ELF-1 (cell line): ENCODE measurements at regions not wholly inside any gene's neighbourhood (a gene's known extent, or its start where the extent isn't known, plus 50 kb on each side); places are given as distances from the start of the nearest gene placed in this dataset.

Source experiments
- DNase-seq: peaks from one replicate; pipeline ENCODE4 v3.0.0-alpha.2; 2016; ENCODE audit warnings: low read depth, low spot score

DNA sequence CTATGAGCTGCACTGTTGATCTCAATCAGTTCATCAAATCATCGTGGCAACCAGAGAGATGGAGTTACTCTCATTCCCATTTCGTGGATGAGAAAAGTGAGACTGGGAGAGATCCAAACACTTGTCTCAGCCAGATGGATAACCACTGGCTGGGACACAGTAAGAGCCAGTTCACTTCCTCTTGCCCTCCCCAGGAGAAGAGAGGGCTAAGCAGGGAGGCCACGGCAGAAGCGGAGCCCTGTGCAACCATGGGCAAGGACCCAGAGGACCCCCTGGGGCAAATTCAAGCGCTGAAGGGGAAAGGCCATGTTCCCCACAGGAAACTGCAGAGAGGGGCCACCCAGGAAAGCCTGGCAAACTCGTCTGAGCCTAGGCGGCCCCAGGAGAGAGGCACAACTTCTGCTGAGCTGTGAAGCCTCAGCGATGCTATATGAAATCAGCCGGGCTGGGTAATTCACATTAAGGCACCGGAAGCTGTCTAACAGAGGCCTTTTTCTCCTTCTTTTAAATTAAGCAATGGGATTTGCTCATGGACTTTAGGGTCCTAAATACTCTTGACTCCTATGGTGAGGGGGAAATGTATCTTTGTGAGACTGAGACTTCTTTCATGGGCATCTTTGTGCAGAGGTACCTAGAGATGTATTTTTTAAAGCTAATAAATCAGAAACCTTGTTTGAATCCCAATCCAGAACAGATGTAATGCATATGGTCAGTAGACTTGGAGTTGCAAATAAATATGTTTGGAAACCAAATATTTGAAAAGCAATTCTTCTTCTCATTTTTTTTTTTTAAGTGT is 137.1 kb upstream of the SMIM23 start:
- DNase-seq = no peak

DNA sequence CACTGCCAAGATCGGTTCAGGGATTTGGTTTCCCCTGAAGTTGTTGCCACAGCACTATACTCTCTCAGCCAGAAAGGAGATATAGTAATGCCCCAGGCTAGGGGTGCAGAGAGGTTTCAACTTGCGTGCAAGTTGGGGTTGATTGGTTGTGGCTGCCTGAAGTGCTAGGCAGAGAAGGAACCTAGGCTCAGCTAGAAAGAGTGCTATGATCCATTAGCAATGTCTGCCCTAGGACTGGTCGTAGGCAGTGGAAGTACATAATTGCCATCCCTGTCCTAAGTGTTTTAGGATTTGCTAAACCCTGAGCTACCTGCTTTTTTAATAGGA is 136.6 kb upstream of the SMIM23 start:
- DNase-seq = no peak

- DNase-seq = no peak
Observed at GRCh38 chr5:171650597-171650996, 135.0 kb upstream of the SMIM23 start.

DNA sequence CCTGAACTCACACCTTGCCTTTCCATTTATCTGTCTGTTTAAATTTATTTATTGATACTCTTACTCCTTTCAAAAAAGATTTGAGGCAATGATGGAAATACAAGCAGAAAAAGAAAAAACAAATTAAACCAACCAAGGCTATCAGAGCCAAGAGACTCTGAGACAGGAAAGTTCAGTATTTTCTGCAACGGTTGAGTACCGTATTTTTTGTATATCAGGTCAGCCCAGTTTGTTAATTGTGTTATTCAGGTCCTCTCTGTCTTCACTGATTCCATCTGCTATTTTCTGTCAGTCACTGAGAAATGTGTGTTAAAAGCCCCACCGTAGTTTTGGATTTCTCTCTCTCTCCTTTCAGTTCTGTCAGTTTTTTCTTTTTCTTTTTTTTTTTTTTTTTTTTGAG is 134.5 kb upstream of the SMIM23 start:
- no peak for DNase-seq

DNA sequence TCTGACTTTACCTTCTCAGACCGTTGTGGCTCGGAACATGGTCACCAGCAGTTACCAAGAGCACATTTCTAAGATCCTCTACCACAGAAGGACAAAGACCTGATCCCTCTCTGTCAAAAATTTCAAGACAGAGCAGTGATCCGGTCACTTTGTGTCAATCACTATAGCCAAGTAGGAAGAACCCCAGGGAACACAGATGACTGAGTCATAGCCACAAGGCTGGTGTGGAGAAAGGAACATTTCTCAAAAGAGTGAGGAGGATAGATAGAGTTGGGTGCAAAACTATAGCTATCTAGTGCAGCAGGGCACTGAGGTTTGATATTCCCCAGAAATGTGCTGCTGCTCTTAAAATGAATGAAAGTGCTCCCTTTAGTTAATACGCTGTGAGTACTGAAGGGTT is 130.7 kb upstream of the SMIM23 start:
- DNase-seq = no peak

GRCh38 chr5:171657473-171657872 is 128.1 kb upstream of the SMIM23 start:
- peak; percentile 23 for DNase-seq

- DNase-seq = no peak
Observed at GRCh38 chr5:171659896-171660295, 125.7 kb upstream of the SMIM23 start.

DNA sequence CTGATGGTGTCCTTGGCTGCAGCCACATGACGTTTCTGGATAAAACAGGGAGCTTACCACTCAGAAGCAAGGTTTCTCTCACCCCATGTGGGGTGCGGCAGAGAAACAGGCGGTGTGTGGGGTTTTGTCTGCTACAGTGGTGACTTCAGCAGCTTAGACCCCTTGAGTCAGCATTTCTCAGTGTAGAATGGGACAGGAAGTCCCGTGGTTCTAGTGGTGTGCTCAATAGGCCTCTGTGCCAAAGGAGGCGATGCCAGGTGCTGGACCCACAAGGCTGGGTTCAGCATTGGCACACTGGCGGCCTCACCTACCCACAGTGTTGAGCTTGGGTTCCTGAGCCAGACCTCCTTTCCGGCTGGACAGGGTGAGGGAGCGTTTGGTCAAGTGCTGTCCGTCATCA is 125.2 kb upstream of the SMIM23 start:
- DNase-seq = no peak

GRCh38 chr5:171661143-171661542 is 124.5 kb upstream of the SMIM23 start:
- no peak for DNase-seq

GRCh38 chr5:171663311-171664085 is 122.1 kb upstream of the SMIM23 start:
- no peak for DNase-seq

DNA sequence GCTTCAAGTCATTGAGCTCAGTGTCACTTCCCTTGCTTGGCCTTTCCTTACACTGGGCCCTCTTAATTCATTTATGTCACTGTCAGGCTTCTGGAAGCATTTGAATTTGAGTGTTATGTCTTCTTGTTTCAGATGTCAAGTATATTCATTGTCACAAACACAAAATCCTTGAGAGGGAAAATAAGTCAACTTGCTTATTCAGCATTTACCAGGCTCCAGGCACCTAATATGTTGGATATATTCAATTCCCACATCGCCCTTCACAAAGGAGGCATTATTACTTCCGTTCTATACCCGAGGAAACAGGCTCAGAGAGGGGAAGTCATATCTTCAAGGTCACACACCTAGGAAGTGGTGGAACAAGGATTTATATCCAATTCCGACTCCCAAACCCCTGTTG is 121.1 kb upstream of the SMIM23 start:
- DNase-seq = no peak

DNA sequence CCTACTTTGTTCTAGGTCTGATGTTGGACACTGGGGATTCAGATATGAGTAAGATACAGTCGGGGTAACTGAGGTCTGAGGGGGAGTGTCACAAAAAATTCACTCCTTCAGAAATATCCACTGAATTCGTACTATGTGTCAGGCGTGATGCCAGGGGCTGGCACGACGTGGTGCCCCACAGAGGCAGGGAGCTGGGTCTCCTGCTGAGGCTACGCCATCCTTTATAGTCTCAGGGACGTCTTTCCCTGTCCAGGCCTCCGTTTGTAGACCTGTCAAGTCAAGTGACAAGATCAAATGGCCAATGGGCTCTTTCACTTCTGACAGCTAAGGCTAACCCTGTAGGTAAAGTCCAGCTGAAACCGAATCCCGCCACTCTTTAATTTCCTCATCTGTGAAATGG is 118.8 kb upstream of the SMIM23 start:
- no peak for DNase-seq

- peak; percentile 97 for DNase-seq
Observed at GRCh38 chr5:171667341-171668096, 118.1 kb upstream of the SMIM23 start.

- no peak for DNase-seq
Observed at GRCh38 chr5:171668097-171668412, 117.6 kb upstream of the SMIM23 start.

DNA sequence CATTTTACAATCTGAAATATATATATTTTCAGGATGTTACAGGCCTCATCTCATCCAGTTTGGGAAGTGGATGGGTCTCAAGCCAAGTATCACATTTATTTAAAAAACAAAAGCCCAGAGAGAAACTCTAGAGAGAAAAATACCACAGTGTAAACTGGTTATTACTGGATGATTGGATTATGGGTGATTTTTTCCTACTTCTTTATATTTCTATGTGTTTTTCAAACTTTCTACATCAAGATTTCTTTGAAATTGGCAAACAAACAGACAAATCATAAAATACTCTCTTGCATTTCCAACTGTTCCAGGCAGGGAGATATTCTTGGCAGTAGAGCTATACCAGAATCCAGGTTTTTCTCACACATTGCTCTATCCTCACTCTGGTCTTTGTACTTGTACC is 116.0 kb upstream of the SMIM23 start:
- DNase-seq = no peak

GRCh38 chr5:171672556-171672955 is 113.1 kb upstream of the SMIM23 start:
- DNase-seq = no peak

GRCh38 chr5:171673328-171673727 is 112.3 kb upstream of the SMIM23 start:
- no peak for DNase-seq

GRCh38 chr5:171673840-171674239 is 111.8 kb upstream of the SMIM23 start:
- DNase-seq = no peak

GRCh38 chr5:171675511-171675910 is 110.1 kb upstream of the SMIM23 start:
- DNase-seq = no peak

DNA sequence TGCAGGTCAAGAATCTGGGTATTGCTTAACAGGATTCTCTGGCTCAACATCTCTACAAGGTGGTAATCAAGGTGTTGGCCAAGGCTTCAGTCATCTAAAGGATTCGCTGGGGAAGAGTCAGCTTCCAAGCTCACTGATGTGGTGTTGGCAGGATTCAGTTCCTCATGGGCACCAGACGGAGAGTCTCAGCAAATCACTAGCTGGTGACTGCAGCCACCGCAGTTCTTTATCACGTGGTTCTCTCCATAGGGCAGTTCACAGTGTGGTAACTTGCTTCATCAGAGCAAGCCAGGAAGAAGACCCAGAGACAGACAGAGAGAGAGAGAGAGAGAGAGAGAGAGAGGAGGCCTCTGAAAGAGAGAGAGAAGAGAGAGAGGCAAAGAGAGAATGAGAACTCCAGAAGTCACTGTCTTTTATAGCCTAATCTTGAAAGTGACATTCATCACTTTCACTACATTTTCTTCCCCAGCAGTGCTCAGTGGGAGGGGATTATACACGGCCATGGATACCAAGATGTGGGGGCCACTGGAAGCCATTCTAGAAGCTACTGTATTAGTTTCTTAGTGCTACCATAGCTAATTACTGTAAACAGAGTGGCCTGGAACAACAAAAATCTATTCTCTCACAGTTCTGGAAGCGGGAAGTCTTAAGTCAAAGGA is 109.2 kb upstream of the SMIM23 start:
- no peak for DNase-seq

DNA sequence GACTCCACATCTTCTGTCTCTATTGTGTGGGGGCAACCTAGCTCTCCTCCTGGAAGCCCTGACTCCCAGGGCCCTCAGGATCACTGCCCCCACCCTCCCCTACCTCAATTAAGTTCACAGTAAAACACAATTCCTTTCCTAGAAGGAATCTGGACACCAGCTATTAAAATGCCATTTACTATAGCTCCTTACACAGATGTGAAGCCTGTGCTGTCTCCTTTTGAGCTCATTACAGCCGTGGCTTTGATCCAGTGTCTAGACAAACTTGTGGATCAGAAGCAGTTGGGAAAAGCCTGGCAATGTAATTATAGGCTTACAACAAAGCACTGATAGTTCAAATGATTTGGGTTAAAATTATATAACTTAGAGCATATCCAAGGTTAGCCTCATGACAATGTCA is 107.0 kb upstream of the SMIM23 start:
- DNase-seq = no peak

DNA sequence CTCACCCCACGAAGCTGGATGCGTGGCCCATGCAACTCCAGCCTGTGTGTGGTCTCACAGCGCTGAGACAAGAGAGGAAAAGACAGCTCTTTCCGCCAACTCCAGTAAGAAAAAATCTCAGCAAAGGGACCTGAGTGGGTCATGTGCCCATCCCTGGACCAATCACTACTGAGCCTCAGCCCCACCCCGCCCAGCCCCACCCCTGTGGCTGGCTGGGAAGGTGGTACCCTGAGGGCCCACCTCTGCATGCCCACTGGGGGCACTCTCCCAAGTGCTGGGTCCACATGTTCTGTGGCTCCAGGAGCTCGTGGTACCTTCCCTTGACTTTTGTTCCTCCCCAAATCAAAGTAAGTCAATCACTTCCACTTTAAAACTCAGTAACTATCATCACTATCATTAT is 105.1 kb upstream of the SMIM23 start:
- no peak for DNase-seq
